ENCODE measurements at regions not wholly inside any gene's neighbourhood (a gene's known extent, or its start where the extent isn't known, plus 50 kb on each side); places are given as distances from the start of the nearest gene placed in this dataset.

- Histone ChIP-seq H3K27ac (ENCODE audit: low read length) (no peak overlapping the region), H3K79me2 (replicated peaks; ENCODE audit: insufficient read depth, low read length) (no peaks in the 10 kb centered on the region), H3K9me3 (ENCODE audit: low read length) (no peaks in the 10 kb centered on the region), H3K4me3 (ENCODE audit: low read length) (no peak overlapping the region), H3F3A (ENCODE audit: insufficient read depth, low read length, poor library complexity, severe bottlenecking) (no peaks in the 10 kb centered on the region), H3K36me3 (ENCODE audit: insufficient read depth, low read length) (no peaks in the 10 kb centered on the region), H3K9ac (ENCODE audit: low read length) (no peak overlapping the region), H3K9me2 (ENCODE audit: insufficient read depth, low read length) (no peaks in the 10 kb centered on the region), H3K4me2 (ENCODE audit: low read length) (no peak overlapping the region), H2AFZ (ENCODE audit: low read depth, low read length) (no peak overlapping the region), H3K27me3 (ENCODE audit: insufficient read depth, low read depth, low read length) (no peaks in the 10 kb centered on the region), H4K20me1 (ENCODE audit: insufficient read depth) (no peaks in the 10 kb centered on the region)
- no peak for TF ChIP-seq REST (IDR thresholded peaks at IDR 0.05; ENCODE audit: borderline replicate concordance)
- no peak for TF ChIP-seq CTCF (IDR thresholded peaks at IDR 0.05; ENCODE audit: poor library complexity, severe bottlenecking)
- TF ChIP-seq RAD21 (conservative IDR thresholded peaks at IDR 0.05): no peak
Measured at GRCh38 chr5:103439007-103439406, 123.6 kb downstream of the NUDT12 start.

GRCh38 chr5:103436656-103437055 lies 125.9 kb downstream of the NUDT12 start:
- TF ChIP-seq REST (IDR thresholded peaks at IDR 0.05; ENCODE audit: borderline replicate concordance) (no peak), EZH2 (IDR thresholded peaks at IDR 0.05; ENCODE audit: borderline replicate concordance, insufficient read depth, low read length, poor library complexity, severe bottlenecking) (no peak), POLR2AphosphoS5 (IDR thresholded peaks at IDR 0.05) (no peak), TAF1 (IDR thresholded peaks at IDR 0.05; ENCODE audit: low read depth) (no peak), SMC3 (conservative IDR thresholded peaks at IDR 0.05; ENCODE audit: poor library complexity) (no peak), RAD21 (conservative IDR thresholded peaks at IDR 0.05) (no peak), MXI1 (conservative IDR thresholded peaks at IDR 0.05; ENCODE audit: poor library complexity, severe bottlenecking) (no peak), CTCF (IDR thresholded peaks at IDR 0.05; ENCODE audit: poor library complexity, severe bottlenecking) (no peak), EP300 (conservative IDR thresholded peaks at IDR 0.05; ENCODE audit: poor library complexity, severe bottlenecking) (no peak)
- Histone ChIP-seq H3K9ac (ENCODE audit: low read length) (no peak overlapping the region), H3K4me3 (ENCODE audit: low read length) (no peak overlapping the region), H3F3A (ENCODE audit: insufficient read depth, low read length, poor library complexity, severe bottlenecking) (no peaks in the 10 kb centered on the region), H3K4me2 (ENCODE audit: low read length) (no peak overlapping the region), H4K20me1 (ENCODE audit: insufficient read depth) (no peaks in the 10 kb centered on the region), H3K27me3 (ENCODE audit: insufficient read depth, low read depth, low read length) (no peaks in the 10 kb centered on the region), H3K79me2 (replicated peaks; ENCODE audit: insufficient read depth, low read length) (no peaks in the 10 kb centered on the region), H3K9me2 (ENCODE audit: insufficient read depth, low read length) (no peaks in the 10 kb centered on the region), H2AFZ (ENCODE audit: low read depth, low read length) (no peak overlapping the region), H3K27ac (ENCODE audit: low read length) (no peak overlapping the region), H3K36me3 (ENCODE audit: insufficient read depth, low read length) (no peaks in the 10 kb centered on the region), H3K9me3 (ENCODE audit: low read length) (no peaks in the 10 kb centered on the region)
